ENCODE measurements at regions not wholly inside any gene's neighbourhood (a gene's known extent, or its start where the extent isn't known, plus 50 kb on each side); places are given as distances from the start of the nearest gene placed in this dataset.

DNA sequence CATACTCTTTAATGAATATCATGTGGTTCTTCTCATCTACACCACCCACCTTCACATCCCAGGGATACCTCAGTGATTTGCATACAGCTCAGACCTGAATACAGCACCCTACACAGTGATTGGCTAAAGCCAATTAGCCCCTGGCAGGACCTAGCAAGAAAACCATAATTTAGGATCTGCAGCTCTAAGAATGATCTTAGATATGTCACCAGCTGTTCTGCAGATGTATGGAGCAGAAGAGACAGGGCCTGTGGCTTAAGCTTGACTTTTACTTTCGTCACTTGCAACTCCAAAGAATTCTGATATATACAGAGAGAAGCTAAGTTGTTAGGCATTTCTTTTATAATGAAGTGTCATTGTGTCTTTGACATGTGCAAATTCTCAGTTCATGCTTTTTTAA, 483.2 kb upstream of the C9orf72 start:
- ChIA-PET CTCF (ENCODE audit: low intra/inter-chr PET ratio, low total read pairs) (no interaction called here), POLR2A (no interaction called here)
- TF ChIP-seq MED13 (CRISPR knock-in tag; IDR thresholded peaks at IDR 0.05), result no peak
- no peak for TF ChIP-seq CBX1 (IDR thresholded peaks at IDR 0.05; ENCODE audit: low read depth)
- no peak for TF ChIP-seq ZNF616 (CRISPR knock-in tag; IDR thresholded peaks at IDR 0.05; ENCODE audit: low read depth)
- no peak for TF ChIP-seq TCF7 (IDR thresholded peaks at IDR 0.05; ENCODE audit: low read depth)
- no peak for TF ChIP-seq CHCHD3 (CRISPR knock-in tag; IDR thresholded peaks at IDR 0.05)
- TF ChIP-seq, protein P1, sequence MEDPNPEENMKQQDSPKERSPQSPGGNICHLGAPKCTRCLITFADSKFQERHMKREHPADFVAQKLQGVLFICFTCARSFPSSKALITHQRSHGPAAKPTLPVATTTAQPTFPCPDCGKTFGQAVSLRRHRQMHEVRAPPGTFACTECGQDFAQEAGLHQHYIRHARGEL (CRISPR knock-in tag; IDR thresholded peaks at IDR 0.05), result no peak
- no peak for TF ChIP-seq ZNF432 (CRISPR knock-in tag; IDR thresholded peaks at IDR 0.05; ENCODE audit: borderline replicate concordance)
- TF ChIP-seq ZNF660 (CRISPR knock-in tag; IDR thresholded peaks at IDR 0.05; ENCODE audit: borderline replicate concordance, low read depth), result no peak
- TF ChIP-seq POGZ (CRISPR knock-in tag; IDR thresholded peaks at IDR 0.05), result no peak
- TF ChIP-seq, protein P2, sequence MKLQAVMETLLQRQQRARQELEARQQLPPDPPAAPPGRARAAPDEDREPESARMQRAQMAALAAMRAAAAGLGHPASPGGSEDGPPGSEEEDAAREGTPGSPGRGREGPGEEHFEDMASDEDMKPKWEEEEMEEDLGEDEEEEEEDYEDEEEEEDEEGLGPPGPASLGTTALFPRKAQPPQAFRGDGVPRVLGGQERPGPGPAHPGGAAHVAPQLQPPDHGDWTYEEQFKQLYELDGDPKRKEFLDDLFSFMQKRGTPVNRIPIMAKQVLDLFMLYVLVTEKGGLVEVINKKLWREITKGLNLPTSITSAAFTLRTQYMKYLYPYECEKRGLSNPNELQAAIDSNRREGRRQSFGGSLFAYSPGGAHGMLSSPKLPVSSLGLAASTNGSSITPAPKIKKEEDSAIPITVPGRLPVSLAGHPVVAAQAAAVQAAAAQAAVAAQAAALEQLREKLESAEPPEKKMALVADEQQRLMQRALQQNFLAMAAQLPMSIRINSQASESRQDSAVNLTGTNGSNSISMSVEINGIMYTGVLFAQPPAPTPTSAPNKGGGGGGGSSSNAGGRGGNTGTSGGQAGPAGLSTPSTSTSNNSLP (IDR thresholded peaks at IDR 0.05; ENCODE audit: low read depth, low read length), result no peak
- TF ChIP-seq, protein P3, sequence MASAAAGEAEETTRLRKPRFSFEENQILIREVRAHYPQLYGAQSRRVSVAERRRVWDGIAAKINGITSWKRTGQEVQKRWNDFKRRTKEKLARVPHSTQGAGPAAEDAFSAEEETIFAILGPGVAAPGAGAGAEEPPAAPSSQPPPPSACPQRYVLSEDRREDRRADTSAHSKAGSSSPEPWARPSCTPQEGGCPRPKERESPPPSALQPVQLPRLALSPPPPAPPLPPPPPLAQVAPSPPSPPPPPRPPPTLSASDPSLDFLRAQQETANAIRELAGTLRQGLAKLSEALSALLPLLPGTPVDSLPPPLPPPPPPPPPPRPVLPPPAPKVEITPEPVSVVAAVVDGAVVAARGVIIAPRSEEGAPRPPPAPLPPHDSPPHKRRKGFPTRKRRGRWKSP (CRISPR knock-in tag; IDR thresholded peaks at IDR 0.05), result no peak
- no peak for TF ChIP-seq SP4 (CRISPR knock-in tag; IDR thresholded peaks at IDR 0.05)
- no peak for TF ChIP-seq TRIM24 (CRISPR knock-in tag; IDR thresholded peaks at IDR 0.05)
- TF ChIP-seq NR2F2 (IDR thresholded peaks at IDR 0.05; ENCODE audit: borderline replicate concordance, low read depth), result no peak
- TF ChIP-seq ZBTB38 (CRISPR knock-in tag; IDR thresholded peaks at IDR 0.05), result no peak
- TF ChIP-seq NR1H2 (CRISPR knock-in tag; IDR thresholded peaks at IDR 0.05; ENCODE audit: borderline replicate concordance, low read depth), result no peak
- TF ChIP-seq ZMYM4 (CRISPR knock-in tag; IDR thresholded peaks at IDR 0.05), result no peak
- TF ChIP-seq ZNF326 (CRISPR knock-in tag; IDR thresholded peaks at IDR 0.05; ENCODE audit: borderline replicate concordance), result no peak
- DNase-seq (ENCODE audit: low spot score) (no peak), FAIRE-seq (no peak), ATAC-seq (no peak)
- in situ Hi-C loops (cut with HindIII; ENCODE audit: extremely low pct_ligation_motif_present, low pct_unique_long_range_greater_than_20kb), result loop anchor here (25.0 kb wide), 1 partner anchor 719 kb away; no protein-coding TSS in a partner anchor
- H3K4me3 ChIP-seq (replicated peaks in 1 of 3; ENCODE audit: insufficient read depth in 1 of 3, low read depth in 2 of 3, low read length in 3 of 3), result no peak overlapping the region
- 27% methylated on average over 1 of the region's 1 CpG for WGBS (ENCODE audit: low lambda C conversion rate)
- no TSS peak for BruUV-seq (replicated peaks)
- no peak overlapping the region for H3K4me2 ChIP-seq (ENCODE audit: low read depth, low read length)
- intact Hi-C loops (cut with micrococcal nuclease; ENCODE audit: unreplicated experiment), result no loop called here
- no peak overlapping the region for H3K27ac ChIP-seq (ENCODE audit: extremely low read length, insufficient read depth, low read length)
- H3K9me3 ChIP-seq (ENCODE audit: low read length), result no peaks in the 10 kb centered on the region
- no peak overlapping the region for H3K9ac ChIP-seq (ENCODE audit: insufficient read depth, low read depth, low read length)
- H3K27me3 ChIP-seq (ENCODE audit: control insufficient read depth in 1 of 2, insufficient read depth in 2 of 2, low read length in 2 of 2), result no peaks in the 10 kb centered on the region
- no peaks in the 10 kb centered on the region for H4K20me1 ChIP-seq (ENCODE audit: insufficient read depth, low read length)
- H3K4me1 ChIP-seq (ENCODE audit: insufficient read depth, low read length), result no peaks in the 10 kb centered on the region
- no peak overlapping the region for H2AFZ ChIP-seq (ENCODE audit: low read length)
- H3K36me3 ChIP-seq (replicated peaks in 1 of 2; ENCODE audit: control insufficient read depth in 1 of 2, insufficient read depth in 2 of 2, low read length in 2 of 2), result no peaks in the 10 kb centered on the region
- no peaks in the 10 kb centered on the region for H3K79me2 ChIP-seq (ENCODE audit: insufficient read depth, low read length)
